ENCODE measurements at regions not wholly inside any gene's neighbourhood (a gene's known extent, or its start where the extent isn't known, plus 50 kb on each side); places are given as distances from the start of the nearest gene placed in this dataset.

GRCh38 chr7:22001345-22002004 lies 55.8 kb upstream of the CDCA7L start:
- Histone ChIP-seq H3K36me3 (ENCODE audit: low read length) (no peaks in the 10 kb centered on the region), H3F3A (ENCODE audit: insufficient read depth) (no peaks in the 10 kb centered on the region), H3K9me3 (ENCODE audit: insufficient read depth, low read length) (no peaks in the 10 kb centered on the region), H3K27ac (ENCODE audit: low read depth, low read length) (no peak overlapping the region), H3K9me2 (replicated peaks; ENCODE audit: insufficient read depth, low read length) (no peaks in the 10 kb centered on the region), H3K4me2 (ENCODE audit: low read depth, low read length, poor library complexity, severe bottlenecking) (peak overlapping the region; percentile 7), H3K9ac (ENCODE audit: low read length) (no peak overlapping the region), H4K20me1 (ENCODE audit: low read depth, low read length) (no peaks in the 10 kb centered on the region), H2AFZ (ENCODE audit: low read depth, low read length, severe bottlenecking) (peak overlapping the region; percentile 40), H3K4me3 (ENCODE audit: insufficient read depth, low read length, poor library complexity, severe bottlenecking) (no peak overlapping the region), H3K79me2 (ENCODE audit: insufficient read depth, low read length) (no peaks in the 10 kb centered on the region), H3K27me3 (ENCODE audit: low read length) (no peaks in the 10 kb centered on the region)
- no peak for TF ChIP-seq EZH2phosphoT487 (conservative IDR thresholded peaks at IDR 0.05; ENCODE audit: low read length)
- TF ChIP-seq, protein P1, sequence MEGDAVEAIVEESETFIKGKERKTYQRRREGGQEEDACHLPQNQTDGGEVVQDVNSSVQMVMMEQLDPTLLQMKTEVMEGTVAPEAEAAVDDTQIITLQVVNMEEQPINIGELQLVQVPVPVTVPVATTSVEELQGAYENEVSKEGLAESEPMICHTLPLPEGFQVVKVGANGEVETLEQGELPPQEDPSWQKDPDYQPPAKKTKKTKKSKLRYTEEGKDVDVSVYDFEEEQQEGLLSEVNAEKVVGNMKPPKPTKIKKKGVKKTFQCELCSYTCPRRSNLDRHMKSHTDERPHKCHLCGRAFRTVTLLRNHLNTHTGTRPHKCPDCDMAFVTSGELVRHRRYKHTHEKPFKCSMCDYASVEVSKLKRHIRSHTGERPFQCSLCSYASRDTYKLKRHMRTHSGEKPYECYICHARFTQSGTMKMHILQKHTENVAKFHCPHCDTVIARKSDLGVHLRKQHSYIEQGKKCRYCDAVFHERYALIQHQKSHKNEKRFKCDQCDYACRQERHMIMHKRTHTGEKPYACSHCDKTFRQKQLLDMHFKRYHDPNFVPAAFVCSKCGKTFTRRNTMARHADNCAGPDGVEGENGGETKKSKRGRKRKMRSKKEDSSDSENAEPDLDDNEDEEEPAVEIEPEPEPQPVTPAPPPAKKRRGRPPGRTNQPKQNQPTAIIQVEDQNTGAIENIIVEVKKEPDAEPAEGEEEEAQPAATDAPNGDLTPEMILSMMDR (IDR thresholded peaks at IDR 0.05; ENCODE audit: insufficient read depth, low read length, poor library complexity, severe bottlenecking) = peak; percentile 76

DNA sequence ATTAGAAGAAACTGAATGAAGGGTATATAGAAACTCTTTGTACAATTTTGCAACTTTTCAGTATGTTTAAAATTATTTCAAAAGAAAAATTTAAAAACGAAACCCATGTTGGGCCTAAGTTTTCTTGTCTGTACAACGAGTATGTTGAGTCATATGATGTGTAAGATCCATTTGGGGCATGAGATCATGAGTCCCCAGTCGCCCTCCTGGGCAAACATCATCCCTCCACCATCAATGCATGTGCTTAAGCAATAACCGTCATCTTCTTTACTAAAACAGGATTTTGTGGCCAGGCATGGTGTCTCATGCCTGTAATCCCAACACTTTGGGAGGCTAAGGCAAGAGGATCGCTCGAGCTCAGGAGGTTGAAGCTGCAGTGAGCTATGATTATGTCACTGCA lies 54.2 kb upstream of the CDCA7L start:
- Histone ChIP-seq H3K36me3 (ENCODE audit: low read length) (no peaks in the 10 kb centered on the region), H3K9me2 (replicated peaks; ENCODE audit: insufficient read depth, low read length) (no peaks in the 10 kb centered on the region), H3K27ac (ENCODE audit: low read depth, low read length) (no peak overlapping the region), H3K9me3 (ENCODE audit: insufficient read depth, low read length) (no peaks in the 10 kb centered on the region), H3K4me2 (ENCODE audit: low read depth, low read length, poor library complexity, severe bottlenecking) (no peak overlapping the region), H3K9ac (ENCODE audit: low read length) (no peak overlapping the region), H3F3A (ENCODE audit: insufficient read depth) (no peaks in the 10 kb centered on the region), H3K4me3 (ENCODE audit: insufficient read depth, low read length, poor library complexity, severe bottlenecking) (no peak overlapping the region), H3K27me3 (ENCODE audit: low read length) (no peaks in the 10 kb centered on the region), H2AFZ (ENCODE audit: low read depth, low read length, severe bottlenecking) (no peak overlapping the region), H3K79me2 (ENCODE audit: insufficient read depth, low read length) (no peaks in the 10 kb centered on the region), H4K20me1 (ENCODE audit: low read depth, low read length) (no peaks in the 10 kb centered on the region)
- TF ChIP-seq, protein P1 (IDR thresholded peaks at IDR 0.05; ENCODE audit: insufficient read depth, low read length, poor library complexity, severe bottlenecking) = no peak
- no peak for TF ChIP-seq EZH2phosphoT487 (conservative IDR thresholded peaks at IDR 0.05; ENCODE audit: low read length)

DNA sequence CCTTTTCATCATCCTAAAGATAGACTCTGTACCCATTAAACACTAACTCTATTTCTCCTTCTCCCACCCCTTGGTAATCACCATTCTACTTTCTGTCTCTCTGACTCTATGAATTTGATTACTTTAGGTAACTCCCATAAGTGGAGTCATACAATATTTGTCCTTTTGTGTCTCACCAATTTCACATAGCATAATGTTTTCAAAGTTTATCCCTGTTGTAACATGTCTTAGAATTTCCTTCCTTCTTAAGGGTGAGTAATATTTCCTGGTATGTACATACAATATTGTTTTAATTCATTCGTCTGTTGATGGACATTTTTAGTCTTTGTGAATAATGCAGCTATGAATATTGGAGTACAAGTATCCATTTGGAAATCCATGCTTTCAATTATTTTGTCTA lies 50.9 kb upstream of the CDCA7L start:
- Histone ChIP-seq H3K9me3 (ENCODE audit: insufficient read depth, low read length) (no peaks in the 10 kb centered on the region), H3K9ac (ENCODE audit: low read length) (no peak overlapping the region), H3K9me2 (replicated peaks; ENCODE audit: insufficient read depth, low read length) (no peaks in the 10 kb centered on the region), H4K20me1 (ENCODE audit: low read depth, low read length) (no peaks in the 10 kb centered on the region), H3K27me3 (ENCODE audit: low read length) (no peaks in the 10 kb centered on the region), H3K27ac (ENCODE audit: low read depth, low read length) (no peak overlapping the region), H3K79me2 (ENCODE audit: insufficient read depth, low read length) (no peaks in the 10 kb centered on the region), H3F3A (ENCODE audit: insufficient read depth) (no peaks in the 10 kb centered on the region), H3K4me3 (ENCODE audit: insufficient read depth, low read length, poor library complexity, severe bottlenecking) (no peak overlapping the region), H3K36me3 (ENCODE audit: low read length) (no peaks in the 10 kb centered on the region), H3K4me2 (ENCODE audit: low read depth, low read length, poor library complexity, severe bottlenecking) (no peak overlapping the region), H2AFZ (ENCODE audit: low read depth, low read length, severe bottlenecking) (no peak overlapping the region)
- TF ChIP-seq EZH2phosphoT487 (conservative IDR thresholded peaks at IDR 0.05; ENCODE audit: low read length) = no peak
- TF ChIP-seq, protein P1 (IDR thresholded peaks at IDR 0.05; ENCODE audit: insufficient read depth, low read length, poor library complexity, severe bottlenecking) = no peak
